Effector memory CD8-positive, alpha-beta T cell (primary cell): ENCODE measurements at regions not wholly inside any gene's neighbourhood (a gene's known extent, or its start where the extent isn't known, plus 50 kb on each side); places are given as distances from the start of the nearest gene placed in this dataset.
A peak's percentile ranks its signal among the peaks of the same experiment; 100 is the strongest.
"Not testable (repeated sequence)": the region's sequence is repeated elsewhere in the genome, so short reads cannot be mapped to it uniquely, and the experiment has no call there.

ENCODE experiments used
- ATAC-seq: fragments of 150-1000 bp; cut with Tn5 transposase; replicated peaks from 2 replicates; pipeline ENCODE4 v1.10.0; 2021; ENCODE audit warnings: mild to moderate bottlenecking, moderate library complexity
- DNase-seq, 3 experiments: peaks; one replicate each; pipeline ENCODE4 v3.0.0; 2021
- H3K27ac Mint-ChIP-seq, 2 donors: one replicate each; pipeline ENCODE4 v1.8.0; 2022; ENCODE audit warnings: mild to moderate bottlenecking in 2 of 2, mixed read lengths in 2 of 2, moderate library complexity in 2 of 2
- H3K27me3 Mint-ChIP-seq, 2 donors: one replicate each; pipeline ENCODE4 v1.8.0; 2022; ENCODE audit warnings: mixed read lengths in 2 of 2
- H3K36me3 Mint-ChIP-seq: one replicate; pipeline ENCODE4 v1.8.0; 2022; ENCODE audit warnings: mild to moderate bottlenecking, moderate library complexity, mixed read lengths; ENCODE audit not compliant: insufficient read depth
- H3K4me1 Mint-ChIP-seq, 2 donors: one replicate each; pipeline ENCODE4 v1.8.0; 2022; ENCODE audit warnings: low read depth in 2 of 2, mixed read lengths in 2 of 2
- H3K4me3 Mint-ChIP-seq, 2 donors: one replicate each; pipeline ENCODE4 v1.8.0; 2022; ENCODE audit warnings: mild to moderate bottlenecking in 2 of 2, mixed read lengths in 2 of 2, moderate library complexity in 2 of 2
- H3K9me3 Mint-ChIP-seq, 2 donors: one replicate each; pipeline ENCODE4 v1.8.0; 2022; ENCODE audit warnings: mixed read lengths in 2 of 2

GRCh38 chr7:24378871-24379616 is 95.1 kb downstream of the NPY start:
- no peak overlapping the region for H3K4me3 Mint-ChIP-seq
- peaks cover 0 to 4% of the 10 kb centered on the region in 2 donors for H3K4me1 Mint-ChIP-seq
- DNase-seq (no peak), ATAC-seq (no peak)
- H3K27ac Mint-ChIP-seq, result no peak overlapping the region
- H3K27me3 Mint-ChIP-seq, result peaks cover 12 to 47% of the 10 kb centered on the region in 2 donors
- H3K36me3 Mint-ChIP-seq, result peaks cover 2% of the 10 kb centered on the region
- no peaks in the 10 kb centered on the region for H3K9me3 Mint-ChIP-seq

- Mint-ChIP-seq H3K4me3 (no peak overlapping the region), H3K4me1 (peaks cover 0 to 4% of the 10 kb centered on the region in 2 donors), H3K9me3 (no peaks in the 10 kb centered on the region), H3K36me3 (no peaks in the 10 kb centered on the region), H3K27me3 (peaks cover 18 to 31% of the 10 kb centered on the region in 2 donors), H3K27ac (peak overlapping the region in 1 of 2 donors; percentile 74)
- ATAC-seq, result no peak
- DNase-seq, result no peak
Measured at GRCh38 chr7:24381894-24382505, 98.0 kb downstream of the NPY start.

DNA sequence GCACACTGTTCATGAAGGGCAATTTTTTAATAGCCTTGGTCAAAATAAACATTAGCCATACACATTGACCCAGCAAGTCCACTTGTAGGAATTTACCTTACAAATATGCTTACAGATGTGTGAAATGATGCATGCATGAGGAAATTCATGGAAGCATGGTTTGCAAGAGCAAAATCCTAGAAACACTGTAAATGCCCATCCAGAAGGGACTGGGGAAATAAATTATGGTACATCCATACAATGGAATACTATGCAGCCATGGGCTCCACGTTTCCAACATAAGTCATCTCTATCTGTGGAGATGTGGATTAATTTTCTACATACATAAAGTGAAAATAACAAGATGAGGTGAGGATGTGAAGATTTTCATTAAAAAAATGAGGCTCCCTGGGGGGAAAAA is 99.1 kb downstream of the NPY start:
- H3K9me3 Mint-ChIP-seq, result no peaks in the 10 kb centered on the region
- no peaks in the 10 kb centered on the region for H3K36me3 Mint-ChIP-seq
- no peak overlapping the region for H3K27ac Mint-ChIP-seq
- no peak for ATAC-seq
- peaks cover 22 to 38% of the 10 kb centered on the region in 2 donors for H3K27me3 Mint-ChIP-seq
- no peak overlapping the region for H3K4me3 Mint-ChIP-seq
- DNase-seq, result no peak
- peaks cover 0 to 4% of the 10 kb centered on the region in 2 donors for H3K4me1 Mint-ChIP-seq

- no peak overlapping the region for H3K27ac Mint-ChIP-seq
- H3K9me3 Mint-ChIP-seq, result no peaks in the 10 kb centered on the region
- ATAC-seq, result no peak
- DNase-seq, result no peak
- no peaks in the 10 kb centered on the region for H3K36me3 Mint-ChIP-seq
- no peak overlapping the region for H3K4me3 Mint-ChIP-seq
- peaks cover 0 to 4% of the 10 kb centered on the region in 2 donors for H3K4me1 Mint-ChIP-seq
- peaks cover 22 to 38% of the 10 kb centered on the region in 2 donors for H3K27me3 Mint-ChIP-seq
Measured at GRCh38 chr7:24384362-24385030, 100.5 kb downstream of the NPY start.

GRCh38 chr7:24388212-24388611 is 104.2 kb downstream of the NPY start:
- H3K9me3 Mint-ChIP-seq, result no peaks in the 10 kb centered on the region
- no peak for DNase-seq
- no peaks in the 10 kb centered on the region for H3K36me3 Mint-ChIP-seq
- no peak for ATAC-seq
- H3K4me3 Mint-ChIP-seq, result no peak overlapping the region
- H3K27me3 Mint-ChIP-seq, result peaks cover 17 to 25% of the 10 kb centered on the region in 2 donors
- no peak overlapping the region for H3K27ac Mint-ChIP-seq
- no peaks in the 10 kb centered on the region for H3K4me1 Mint-ChIP-seq

- ATAC-seq, result no peak
- Mint-ChIP-seq H3K4me3 (no peak overlapping the region), H3K27me3 (peaks cover 17 to 25% of the 10 kb centered on the region in 2 donors), H3K27ac (no peak overlapping the region), H3K36me3 (no peaks in the 10 kb centered on the region), H3K9me3 (no peaks in the 10 kb centered on the region), H3K4me1 (no peaks in the 10 kb centered on the region)
- DNase-seq, result no peak
Measured at GRCh38 chr7:24390376-24391157, 106.6 kb downstream of the NPY start.

- Mint-ChIP-seq H3K27me3 (peaks cover 7 to 20% of the 10 kb centered on the region in 2 donors), H3K4me1 (no peaks in the 10 kb centered on the region)
Measured at GRCh38 chr7:24392774-24393173, 108.8 kb downstream of the NPY start.

GRCh38 chr7:24395512-24395911 is 111.5 kb downstream of the NPY start:
- H3K36me3 Mint-ChIP-seq, result no peaks in the 10 kb centered on the region
- H3K27me3 Mint-ChIP-seq, result peaks cover 7 to 27% of the 10 kb centered on the region in 2 donors
- ATAC-seq (no peak), DNase-seq (no peak)
- H3K27ac Mint-ChIP-seq, result no peak overlapping the region
- H3K4me3 Mint-ChIP-seq, result no peak overlapping the region
- H3K4me1 Mint-ChIP-seq, result no peaks in the 10 kb centered on the region
- no peaks in the 10 kb centered on the region for H3K9me3 Mint-ChIP-seq

More at GRCh38 chr7:24392774-24393173, 108.8 kb downstream of the NPY start:
- Mint-ChIP-seq H3K9me3 (no peaks in the 10 kb centered on the region), H3K27ac (no peak overlapping the region), H3K36me3 (no peaks in the 10 kb centered on the region), H3K4me3 (no peak overlapping the region)
- no peak for DNase-seq
- no peak for ATAC-seq

DNA sequence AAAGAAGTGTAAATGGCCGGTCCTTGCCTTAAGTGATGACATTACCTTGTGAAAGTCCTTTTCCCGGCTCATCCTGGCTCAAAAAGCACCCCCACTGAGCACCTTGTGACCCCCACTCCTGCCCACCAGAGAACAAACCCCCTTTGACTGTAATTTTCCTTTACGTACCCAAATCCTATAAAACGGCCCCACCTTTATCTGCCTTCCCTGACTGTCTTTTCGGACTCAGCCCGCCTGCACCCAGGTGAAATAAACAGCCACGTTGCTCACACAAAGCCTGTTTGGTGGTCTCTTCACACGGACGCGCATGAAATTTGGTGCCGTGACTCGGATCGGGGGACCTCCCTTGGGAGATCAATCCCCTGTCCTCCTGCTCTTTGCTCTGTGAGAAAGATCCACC is 112.4 kb downstream of the NPY start:
- H3K4me3 Mint-ChIP-seq, H3K9me3 Mint-ChIP-seq, H3K36me3 Mint-ChIP-seq, H3K4me1 Mint-ChIP-seq, DNase-seq, ATAC-seq, H3K27ac Mint-ChIP-seq: not testable (repeated sequence)
- peaks cover 7 to 27% of the 10 kb centered on the region in 2 donors for H3K27me3 Mint-ChIP-seq

GRCh38 chr7:24401628-24402593 is 117.9 kb downstream of the NPY start:
- DNase-seq, result no peak
- H3K36me3 Mint-ChIP-seq, result no peaks in the 10 kb centered on the region
- no peaks in the 10 kb centered on the region for H3K9me3 Mint-ChIP-seq
- H3K27ac Mint-ChIP-seq, result no peak overlapping the region
- H3K27me3 Mint-ChIP-seq, result peaks cover 0 to 16% of the 10 kb centered on the region in 2 donors
- H3K4me3 Mint-ChIP-seq, result no peak overlapping the region
- ATAC-seq, result peak; percentile 31
- peaks cover 9 to 11% of the 10 kb centered on the region in 2 donors for H3K4me1 Mint-ChIP-seq

DNA sequence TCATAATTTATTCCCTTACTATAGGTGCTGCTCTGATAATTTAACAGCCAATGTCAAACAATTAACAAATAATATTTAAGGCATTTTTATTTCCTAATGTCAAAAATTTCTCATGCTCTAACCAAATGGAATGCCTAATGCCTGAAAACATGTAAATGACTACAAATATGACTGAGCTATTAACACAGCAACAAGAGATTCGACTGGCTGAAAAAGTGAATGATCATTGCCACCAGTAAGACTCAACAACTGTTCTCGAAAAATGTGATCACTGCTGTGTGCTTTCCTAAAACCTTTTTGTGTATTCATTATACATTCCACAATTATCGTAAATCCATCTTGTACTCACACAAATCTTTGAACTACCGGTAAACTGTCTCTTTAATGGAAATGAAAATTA is 118.7 kb downstream of the NPY start:
- peaks cover 0 to 9% of the 10 kb centered on the region in 2 donors for H3K27me3 Mint-ChIP-seq
- no peaks in the 10 kb centered on the region for H3K36me3 Mint-ChIP-seq
- peaks cover 9 to 11% of the 10 kb centered on the region in 2 donors for H3K4me1 Mint-ChIP-seq
- no peak for ATAC-seq
- no peak for DNase-seq
- H3K9me3 Mint-ChIP-seq, result no peaks in the 10 kb centered on the region
- no peak overlapping the region for H3K27ac Mint-ChIP-seq
- no peak overlapping the region for H3K4me3 Mint-ChIP-seq

DNA sequence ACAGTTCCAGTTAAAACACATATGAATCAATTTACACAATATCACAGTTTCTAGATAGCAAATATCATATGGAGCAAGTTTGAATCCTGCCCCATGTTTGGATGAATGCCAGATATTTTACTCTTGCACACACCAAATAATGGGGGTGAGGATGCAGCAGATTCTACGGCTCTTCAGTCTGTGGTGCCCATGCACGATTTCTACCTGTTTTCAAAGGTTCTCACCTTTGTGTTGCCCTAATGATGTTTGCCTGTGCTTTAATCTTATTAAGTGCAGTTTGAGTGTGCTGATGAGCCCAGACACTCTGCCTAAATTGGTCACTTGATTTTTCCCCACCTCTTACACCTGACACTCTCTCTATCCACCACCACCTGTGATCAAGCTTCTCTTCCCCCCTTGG is 119.6 kb downstream of the NPY start:
- no peaks in the 10 kb centered on the region for H3K9me3 Mint-ChIP-seq
- peaks cover 9 to 11% of the 10 kb centered on the region in 2 donors for H3K4me1 Mint-ChIP-seq
- DNase-seq, result no peak
- H3K27me3 Mint-ChIP-seq, result no peaks in the 10 kb centered on the region
- ATAC-seq, result no peak
- H3K4me3 Mint-ChIP-seq, result no peak overlapping the region
- H3K27ac Mint-ChIP-seq, result no peak overlapping the region
- no peaks in the 10 kb centered on the region for H3K36me3 Mint-ChIP-seq
